Gastroesophageal sphincter (tissue), 3 donors: ENCODE measurements at regions not wholly inside any gene's neighbourhood (a gene's known extent, or its start where the extent isn't known, plus 50 kb on each side); places are given as distances from the start of the nearest gene placed in this dataset.

ENCODE experiments used
- POLR2A ChIP-seq, 2 donors: fragments of 450-650 bp; IDR thresholded peaks; one replicate each; pipeline ENCODE4 v1.6.1; 2017; ENCODE audit warnings: antibody characterized with exemption in 2 of 2, mild to moderate bottlenecking in 2 of 2, moderate library complexity in 1 of 2
- TF ChIP-seq, protein P1 (sequence below), 4 experiments: fragments of 200-600 bp in 2 of 4; fragments of 450-650 bp in 2 of 4; sonication (generic) in 1 of 4; IDR thresholded peaks; one replicate each; pipeline ENCODE4 v1.5.1; 2017 to 2019; ENCODE audit warnings: antibody characterized with exemption in 4 of 4, mild to moderate bottlenecking in 2 of 4, moderate library complexity in 2 of 4

DNA sequence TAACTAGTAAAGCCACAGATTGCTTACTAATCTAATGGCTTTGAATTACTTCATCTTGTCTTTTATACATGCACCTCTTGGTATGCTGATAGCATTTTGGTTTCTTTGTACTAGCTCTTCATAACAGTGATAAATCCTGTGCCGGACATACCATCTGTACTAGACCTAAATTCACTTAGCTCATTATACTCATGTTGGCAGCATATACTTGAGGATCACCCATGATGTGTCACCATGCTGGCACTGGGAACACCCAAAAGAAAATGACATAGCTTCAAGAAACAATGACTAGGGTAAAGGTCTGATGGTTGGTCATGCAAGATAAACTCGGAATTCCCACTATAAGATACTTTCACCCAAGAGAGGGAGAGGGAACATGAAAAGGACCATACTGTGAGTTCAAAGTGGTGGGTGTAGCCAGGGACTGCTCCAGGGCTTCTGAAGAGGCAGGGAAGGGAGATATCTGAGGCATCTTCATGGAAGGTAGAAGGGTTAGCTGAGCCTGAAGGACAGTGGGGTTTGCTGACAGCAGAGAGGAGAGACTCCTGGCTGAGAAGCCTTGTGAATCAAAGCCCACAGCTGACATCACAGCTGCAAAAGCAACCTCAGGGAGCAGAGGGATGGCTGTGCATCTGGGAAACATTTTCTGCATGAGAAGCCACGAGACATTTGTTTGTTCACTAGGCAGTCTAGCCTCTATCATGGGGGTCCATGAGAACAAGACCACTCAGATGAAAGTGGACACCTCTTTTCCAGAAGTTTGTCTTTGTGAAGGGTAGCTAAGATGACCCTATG lies 314.2 kb downstream of the RAB28 start:
- TF ChIP-seq, protein P1, sequence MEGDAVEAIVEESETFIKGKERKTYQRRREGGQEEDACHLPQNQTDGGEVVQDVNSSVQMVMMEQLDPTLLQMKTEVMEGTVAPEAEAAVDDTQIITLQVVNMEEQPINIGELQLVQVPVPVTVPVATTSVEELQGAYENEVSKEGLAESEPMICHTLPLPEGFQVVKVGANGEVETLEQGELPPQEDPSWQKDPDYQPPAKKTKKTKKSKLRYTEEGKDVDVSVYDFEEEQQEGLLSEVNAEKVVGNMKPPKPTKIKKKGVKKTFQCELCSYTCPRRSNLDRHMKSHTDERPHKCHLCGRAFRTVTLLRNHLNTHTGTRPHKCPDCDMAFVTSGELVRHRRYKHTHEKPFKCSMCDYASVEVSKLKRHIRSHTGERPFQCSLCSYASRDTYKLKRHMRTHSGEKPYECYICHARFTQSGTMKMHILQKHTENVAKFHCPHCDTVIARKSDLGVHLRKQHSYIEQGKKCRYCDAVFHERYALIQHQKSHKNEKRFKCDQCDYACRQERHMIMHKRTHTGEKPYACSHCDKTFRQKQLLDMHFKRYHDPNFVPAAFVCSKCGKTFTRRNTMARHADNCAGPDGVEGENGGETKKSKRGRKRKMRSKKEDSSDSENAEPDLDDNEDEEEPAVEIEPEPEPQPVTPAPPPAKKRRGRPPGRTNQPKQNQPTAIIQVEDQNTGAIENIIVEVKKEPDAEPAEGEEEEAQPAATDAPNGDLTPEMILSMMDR (IDR thresholded peaks at IDR 0.05), result no peak
- no peak for TF ChIP-seq POLR2A (IDR thresholded peaks at IDR 0.05)
